Stimulated activated CD8-positive, alpha-beta memory T cell treated with anti-CD3 and anti-CD28 coated beads, Interleukin-4, amount 100 ng/mL, for 1 hour (primary cell): ENCODE measurements at regions not wholly inside any gene's neighbourhood (a gene's known extent, or its start where the extent isn't known, plus 50 kb on each side); places are given as distances from the start of the nearest gene placed in this dataset.

Experiments
- DNase-seq, 2 donors: peaks; one replicate each; pipeline ENCODE4 v3.0.0-alpha.2; 2020; ENCODE audit warnings: low read depth in 2 of 2, low spot score in 1 of 2

DNA sequence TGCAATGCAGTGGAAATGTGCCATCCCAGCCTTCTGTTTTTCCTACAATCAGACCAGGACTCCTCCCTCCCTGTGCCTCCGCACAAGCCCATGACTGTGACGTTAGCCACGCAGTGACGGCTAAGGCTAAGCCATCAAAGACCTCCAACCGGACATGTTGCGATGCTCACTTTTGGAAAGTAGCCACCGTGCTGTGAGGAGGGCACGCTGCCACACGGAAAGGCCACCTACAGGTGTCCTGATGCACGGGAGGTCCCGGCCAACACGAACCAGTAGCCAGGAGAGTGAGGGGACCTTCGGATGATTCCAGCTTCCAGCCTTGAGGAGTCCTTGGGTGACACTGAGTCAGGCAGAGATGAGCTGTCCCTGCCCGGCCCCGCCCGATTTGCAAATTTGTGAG, 53.9 kb downstream of the FOXL1 start:
- no peak for DNase-seq

- no peak for DNase-seq
Measured at GRCh38 chr16:86632944-86633343, 54.6 kb downstream of the FOXL1 start.

- DNase-seq, result no peak
Measured at GRCh38 chr16:86634292-86634691, 55.9 kb downstream of the FOXL1 start.

DNA sequence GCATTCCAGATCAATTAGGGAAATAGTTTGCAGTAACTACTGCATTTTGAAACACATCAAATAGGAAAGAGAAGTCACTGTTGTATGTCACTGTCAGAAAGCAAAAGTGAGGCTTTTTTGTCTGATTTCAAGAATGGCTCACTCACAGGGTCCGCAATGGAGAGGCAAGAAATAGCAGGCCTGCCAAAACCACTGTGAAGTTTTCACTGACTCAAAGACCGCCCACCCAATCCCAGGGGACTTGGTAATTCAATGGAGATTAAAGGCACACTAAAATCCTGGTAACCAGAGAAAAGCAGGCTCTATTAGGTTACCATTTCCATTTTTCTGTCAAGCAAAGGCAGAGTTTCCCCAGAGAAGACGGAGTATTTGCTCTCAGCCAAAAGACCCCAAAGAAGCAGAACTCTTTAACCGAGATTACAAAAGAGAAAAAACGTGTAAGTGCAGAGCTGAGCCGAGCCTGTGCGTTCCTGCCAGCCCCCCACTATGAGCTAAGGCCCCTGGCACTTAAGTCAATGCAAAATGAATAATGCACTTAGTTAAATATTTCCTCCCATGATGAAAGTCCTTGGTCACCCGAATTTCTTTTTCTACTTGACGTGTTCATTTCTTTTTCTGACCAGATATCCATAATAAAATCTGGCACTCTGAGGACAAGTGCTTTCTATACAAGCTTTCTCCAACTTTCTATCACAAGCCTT, 57.0 kb downstream of the FOXL1 start:
- no peak for DNase-seq

DNA sequence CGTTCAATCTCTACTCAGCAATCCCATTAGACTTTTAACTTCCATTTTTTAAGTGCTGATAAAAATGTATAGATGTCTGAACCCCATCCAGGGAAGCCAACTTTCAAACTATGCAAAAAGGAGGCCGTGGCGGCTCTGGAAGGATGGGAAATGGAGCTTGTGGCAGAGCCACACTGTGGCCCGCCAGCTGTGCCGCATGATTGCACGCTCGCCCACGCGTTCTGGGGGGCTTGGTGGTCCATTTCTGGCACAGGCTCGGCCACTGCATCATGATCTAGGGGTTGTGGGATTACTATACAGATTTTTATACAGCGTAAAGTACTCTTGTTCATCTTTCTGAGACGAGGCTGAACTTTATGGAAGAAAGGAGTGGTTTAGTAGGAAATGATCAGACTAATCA, 57.6 kb downstream of the FOXL1 start:
- DNase-seq, result no peak

DNA sequence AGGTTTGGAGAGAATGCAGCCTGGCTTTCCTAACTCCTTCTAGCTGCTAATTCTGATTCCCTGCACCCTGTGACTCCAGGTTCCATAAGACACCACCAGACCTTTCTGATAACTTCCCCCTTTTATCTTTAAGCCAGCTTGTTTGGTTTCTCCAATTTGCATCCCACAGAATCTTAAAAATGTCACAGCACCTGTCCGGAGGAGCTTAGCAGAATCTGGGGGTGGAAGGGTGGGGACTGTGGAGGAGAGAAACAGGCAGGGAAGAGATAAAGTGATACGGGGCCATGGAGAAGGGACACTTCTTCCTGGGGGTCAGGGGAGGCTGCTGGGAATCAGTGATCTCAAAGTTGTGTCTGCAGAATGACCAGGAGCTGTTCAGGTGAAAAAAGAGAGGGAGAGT, 59.4 kb downstream of the FOXL1 start:
- DNase-seq, result no peak

- DNase-seq, result no peak
Measured at GRCh38 chr16:86638642-86639041, 60.3 kb downstream of the FOXL1 start.

DNA sequence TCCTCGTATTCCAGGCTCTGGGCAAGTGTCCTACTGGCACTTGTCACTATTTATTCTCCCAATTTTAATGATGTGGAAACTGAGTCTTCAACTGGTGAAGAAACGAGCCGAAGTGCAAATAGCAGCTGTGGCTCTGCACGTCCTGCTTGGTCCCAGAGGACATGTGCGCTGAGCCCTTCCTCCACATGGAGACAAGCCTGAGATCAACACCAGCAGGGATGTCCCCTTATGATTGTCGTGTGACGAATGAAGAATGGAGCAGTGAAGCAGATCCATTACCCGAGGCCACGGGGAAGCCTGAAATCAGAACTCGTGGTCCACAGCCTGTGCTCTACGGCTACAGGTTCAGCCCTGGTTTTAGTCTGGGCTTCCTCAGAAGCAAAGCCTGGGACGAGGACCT, 61.0 kb downstream of the FOXL1 start:
- DNase-seq, result no peak

GRCh38 chr16:86640265-86640843, 62.0 kb downstream of the FOXL1 start:
- no peak for DNase-seq

DNA sequence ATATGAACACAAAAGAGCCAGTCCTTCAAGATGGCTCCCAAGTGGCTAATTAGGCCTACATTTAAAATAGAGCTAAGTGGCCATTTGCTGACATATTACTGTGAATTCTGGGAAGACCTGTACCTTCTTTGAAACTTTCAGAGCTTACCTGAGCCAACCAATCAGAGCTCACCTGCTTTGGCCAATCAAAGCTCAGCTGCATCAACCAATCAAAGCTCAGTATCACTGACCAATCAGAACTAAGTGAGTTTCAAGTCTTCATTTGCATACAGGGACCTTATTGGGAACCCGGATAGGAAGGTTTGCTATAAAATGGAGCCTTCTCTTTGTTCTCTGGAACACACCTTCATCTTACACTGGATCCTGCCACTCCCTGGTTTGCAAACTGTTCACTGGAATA, 63.7 kb downstream of the FOXL1 start:
- DNase-seq, result no peak

DNA sequence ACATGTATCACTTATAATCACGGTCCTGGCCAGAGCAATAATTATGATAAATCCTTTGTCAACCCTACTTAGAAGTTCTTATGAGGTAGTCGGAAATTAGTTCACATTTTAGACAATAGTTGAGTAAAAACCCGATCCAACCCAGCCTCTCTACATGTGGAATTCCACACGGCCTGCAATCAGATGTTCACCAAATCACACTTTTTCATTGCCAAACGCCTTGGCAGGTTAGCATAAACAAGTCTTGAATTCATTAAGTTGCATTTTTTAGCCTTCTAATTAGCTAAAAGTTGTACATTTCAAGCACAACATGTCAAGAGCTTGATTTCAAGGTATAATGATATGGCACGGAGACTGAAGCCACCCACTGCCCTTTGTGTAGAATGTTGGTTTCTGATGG, 65.3 kb downstream of the FOXL1 start:
- no peak for DNase-seq

DNA sequence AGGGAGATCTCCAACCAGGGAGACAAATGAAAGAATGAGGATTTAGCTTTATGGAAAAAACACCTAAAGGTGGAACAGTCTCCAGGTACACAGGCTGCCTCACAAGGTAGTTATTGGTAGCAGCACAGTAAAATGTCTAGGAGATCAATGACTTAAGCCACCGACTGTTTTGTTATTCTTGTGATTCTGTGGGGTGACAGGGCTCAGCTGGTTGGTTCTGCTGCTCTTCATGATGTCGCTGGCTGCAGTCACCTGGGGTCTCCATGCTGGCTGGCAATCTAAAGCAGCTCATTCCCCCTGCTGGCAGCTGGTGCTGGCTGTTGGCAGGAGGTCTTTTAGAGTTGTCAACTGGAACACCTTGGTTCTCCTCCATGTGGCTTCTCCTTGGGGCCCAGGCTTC, 69.2 kb downstream of the FOXL1 start:
- no peak for DNase-seq

GRCh38 chr16:86649875-86650274, 71.5 kb downstream of the FOXL1 start:
- no peak for DNase-seq

- no peak for DNase-seq
Measured at GRCh38 chr16:86651013-86651627, 72.8 kb downstream of the FOXL1 start.

DNA sequence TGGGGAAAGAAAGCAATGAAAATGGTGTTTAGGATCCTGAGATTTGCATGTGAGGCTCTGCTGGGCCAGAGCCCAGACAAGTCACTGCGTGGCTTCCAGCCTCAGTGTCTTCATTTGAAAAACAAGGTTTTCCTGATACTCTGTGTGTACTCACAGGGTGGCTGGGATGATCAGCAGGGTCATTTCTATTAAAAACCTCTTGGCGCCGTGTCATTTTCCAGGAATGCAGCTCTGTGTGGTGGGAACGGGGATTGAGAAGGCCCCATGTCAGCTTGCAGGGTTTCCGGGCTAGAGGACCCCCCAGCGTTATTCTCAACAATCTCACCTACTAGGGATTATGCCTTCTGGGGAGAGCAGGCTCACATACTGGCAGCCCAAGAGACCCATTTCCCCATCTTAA, 73.5 kb downstream of the FOXL1 start:
- DNase-seq, result no peak

DNA sequence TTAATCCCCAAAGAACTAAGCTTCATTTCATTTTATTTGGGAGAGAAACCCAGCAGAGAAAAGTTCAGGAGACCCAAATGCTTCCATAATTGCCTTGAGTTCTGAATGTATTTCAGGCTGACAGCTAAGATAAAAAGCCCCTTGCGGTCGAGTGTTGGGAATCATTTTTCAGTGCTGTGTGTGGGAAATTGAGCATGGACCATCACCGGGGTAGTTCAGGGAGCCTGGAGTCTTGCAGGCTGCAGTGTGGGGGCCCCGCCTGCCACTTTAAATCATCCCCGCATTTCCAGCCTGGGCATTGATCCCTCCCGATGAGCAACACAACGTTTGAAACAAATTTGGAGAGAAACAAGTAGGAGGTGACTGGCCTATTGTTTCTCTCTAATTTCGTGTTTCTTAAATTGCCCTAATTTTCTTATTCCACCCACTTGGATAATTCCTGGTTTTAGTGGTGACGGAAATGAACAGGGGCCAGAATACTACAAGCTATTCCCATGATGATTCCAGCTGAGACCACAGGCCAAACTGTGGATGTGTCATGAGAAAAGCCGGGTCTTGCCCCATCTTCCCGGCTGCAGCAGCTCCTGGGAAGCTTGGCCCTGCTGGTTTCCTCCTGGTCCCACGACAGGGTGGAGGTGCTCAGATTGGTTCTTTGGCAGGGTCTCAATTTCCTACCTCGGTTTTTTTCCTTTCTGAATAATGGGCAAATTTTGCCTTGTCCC, 75.1 kb downstream of the FOXL1 start:
- DNase-seq, result no peak

- no peak for DNase-seq
Measured at GRCh38 chr16:86657972-86658371, 79.6 kb downstream of the FOXL1 start.

GRCh38 chr16:86660623-86661022, 82.3 kb downstream of the FOXL1 start:
- no peak for DNase-seq

DNA sequence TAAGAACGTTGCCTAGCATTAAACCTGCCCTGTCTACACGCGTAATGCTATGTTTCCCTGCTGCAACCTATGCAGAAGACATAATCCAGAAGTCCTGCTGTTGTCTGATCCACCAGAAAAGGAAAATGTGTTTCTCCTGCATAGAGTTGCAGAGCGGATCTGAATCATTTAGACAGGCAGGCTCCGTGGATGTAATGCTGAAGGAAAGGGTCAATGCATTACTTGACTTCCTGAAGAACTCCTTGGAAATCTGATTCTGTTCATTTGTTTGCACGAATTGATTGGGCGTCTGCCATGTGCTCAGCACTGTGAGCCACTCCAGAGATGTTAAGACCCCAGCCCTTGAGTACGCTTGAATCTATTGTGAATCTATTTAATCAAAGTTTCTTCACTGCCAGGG, 83.4 kb downstream of the FOXL1 start:
- no peak for DNase-seq

GRCh38 chr16:86662195-86662594, 83.8 kb downstream of the FOXL1 start:
- DNase-seq, result no peak

GRCh38 chr16:86662740-86663139, 84.4 kb downstream of the FOXL1 start:
- no peak for DNase-seq
